ENCODE measurements at regions not wholly inside any gene's neighbourhood (a gene's known extent, or its start where the extent isn't known, plus 50 kb on each side); places are given as distances from the start of the nearest gene placed in this dataset.

DNA sequence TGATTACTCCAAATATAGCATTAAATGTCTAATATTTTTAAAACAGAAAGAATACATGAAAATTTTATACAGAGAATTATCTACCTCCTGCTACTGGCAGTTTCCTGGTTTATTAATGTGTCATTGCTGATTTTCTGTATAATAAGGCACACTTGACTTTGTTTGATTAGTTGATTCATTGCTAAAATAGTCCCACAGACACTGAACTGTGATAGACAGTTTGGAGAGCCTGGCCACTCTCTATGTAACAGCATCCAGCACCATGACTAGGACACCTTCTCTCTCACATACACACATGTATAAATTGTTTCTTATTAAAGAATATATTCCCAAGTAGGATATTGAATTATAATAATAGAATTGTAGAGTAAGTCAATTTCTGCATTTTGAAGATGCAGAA is 368.5 kb upstream of the SNX7 start:
- no peaks in the 10 kb centered on the region for H4K20me1 ChIP-seq (ENCODE audit: insufficient read depth, low read length)
- intact Hi-C loops (cut with micrococcal nuclease), result no loop called here
- DNase-seq, result no peak
- no peak overlapping the region for H3K4me3 ChIP-seq (replicated peaks in 1 of 3; ENCODE audit: low read depth in 2 of 3, low read length in 3 of 3)
- no peaks in the 10 kb centered on the region for H3K79me2 ChIP-seq (ENCODE audit: insufficient read depth, low read length)
- no peak overlapping the region for H2AFZ ChIP-seq (ENCODE audit: insufficient read depth, low read depth, low read length, poor library complexity, severe bottlenecking)
- no peak overlapping the region for H3K27ac Mint-ChIP-seq
- H3K27me3 ChIP-seq (ENCODE audit: control insufficient read depth in 2 of 2, insufficient read depth in 2 of 2, low read length in 2 of 2), result no peaks in the 10 kb centered on the region
- TF ChIP-seq CTCF (IDR thresholded peaks at IDR 0.05), result no peak
- peaks cover 4 to 10% of the 10 kb centered on the region in 2 donors for H3K4me1 ChIP-seq (ENCODE audit: control insufficient read depth in 1 of 2, insufficient read depth in 2 of 2, low read length in 2 of 2)
- H3K4me1 Mint-ChIP-seq, result peaks cover 10% of the 10 kb centered on the region
- H3K27ac ChIP-seq (ENCODE audit: low read depth in 1 of 2, low read length in 2 of 2), result no peak overlapping the region
- H3K27me3 Mint-ChIP-seq (ENCODE audit: low read depth in 3 of 3), result peaks cover 0 to 2% (median 0%) of the 10 kb centered on the region in 3 donors
- H3K4me2 ChIP-seq (replicated peaks; ENCODE audit: extremely low read depth, low read length, poor library complexity, severe bottlenecking), result no peak overlapping the region
- H3K9ac ChIP-seq (ENCODE audit: insufficient read depth, low read length, poor library complexity, severe bottlenecking), result no peak overlapping the region
- H3K36me3 ChIP-seq (replicated peaks in 1 of 2; ENCODE audit: control insufficient read depth in 1 of 2, insufficient read depth in 2 of 2, low read length in 2 of 2), result no peaks in the 10 kb centered on the region
- H3K36me3 Mint-ChIP-seq, result no peaks in the 10 kb centered on the region
- no peaks in the 10 kb centered on the region for H3K9me3 ChIP-seq (replicated peaks in 1 of 2; ENCODE audit: control insufficient read depth in 1 of 2, insufficient read depth in 1 of 2, low read length in 2 of 2)
- H3K4me3 Mint-ChIP-seq, result no peak overlapping the region
- peaks cover 0 to 1% (median 0%) of the 10 kb centered on the region in 7 donors for H3K9me3 Mint-ChIP-seq

- Histone ChIP-seq H3K4me3 (replicated peaks in 1 of 3; ENCODE audit: low read depth in 2 of 3, low read length in 3 of 3) (no peak overlapping the region), H2AFZ (ENCODE audit: insufficient read depth, low read depth, low read length, poor library complexity, severe bottlenecking) (no peak overlapping the region), H3K27me3 (ENCODE audit: control insufficient read depth in 2 of 2, insufficient read depth in 2 of 2, low read length in 2 of 2) (no peaks in the 10 kb centered on the region), H3K79me2 (ENCODE audit: insufficient read depth, low read length) (no peaks in the 10 kb centered on the region), H3K9me3 (replicated peaks in 1 of 2; ENCODE audit: control insufficient read depth in 1 of 2, insufficient read depth in 1 of 2, low read length in 2 of 2) (no peaks in the 10 kb centered on the region), H3K4me2 (replicated peaks; ENCODE audit: extremely low read depth, low read length, poor library complexity, severe bottlenecking) (no peak overlapping the region), H3K27ac (ENCODE audit: low read depth in 1 of 2, low read length in 2 of 2) (no peak overlapping the region), H3K9ac (ENCODE audit: insufficient read depth, low read length, poor library complexity, severe bottlenecking) (no peak overlapping the region), H3K36me3 (replicated peaks in 1 of 2; ENCODE audit: control insufficient read depth in 1 of 2, insufficient read depth in 2 of 2, low read length in 2 of 2) (no peaks in the 10 kb centered on the region), H4K20me1 (ENCODE audit: insufficient read depth, low read length) (no peaks in the 10 kb centered on the region), H3K4me1 (ENCODE audit: control insufficient read depth in 1 of 2, insufficient read depth in 2 of 2, low read length in 2 of 2) (peaks cover 11 to 14% of the 10 kb centered on the region in 2 donors)
- WGBS (ENCODE audit: insufficient coverage), result no CpG with 5 or more reads among the region's 1 CpG
- no peaks in the 10 kb centered on the region for H3K36me3 Mint-ChIP-seq
- no peak overlapping the region for H3K27ac Mint-ChIP-seq
- peaks cover 0 to 3% (median 0%) of the 10 kb centered on the region in 7 donors for H3K9me3 Mint-ChIP-seq
- peaks cover 0 to 2% (median 0%) of the 10 kb centered on the region in 3 donors for H3K27me3 Mint-ChIP-seq (ENCODE audit: low read depth in 3 of 3)
- intact Hi-C loops (cut with micrococcal nuclease), result no loop called here
- TF ChIP-seq CTCF (IDR thresholded peaks at IDR 0.05), result no peak
- DNase-seq, result no peak
- H3K4me1 Mint-ChIP-seq, result peaks cover 22% of the 10 kb centered on the region
- no peak overlapping the region for H3K4me3 Mint-ChIP-seq
Observed at GRCh38 chr1:98289311-98289710, 368.5 kb upstream of the DPYD start.
